NOMO-1 treated with DMSO at 0.1 percent for 48 hours (cell line): ENCODE measurements at regions not wholly inside any gene's neighbourhood (a gene's known extent, or its start where the extent isn't known, plus 50 kb on each side); places are given as distances from the start of the nearest gene placed in this dataset.
"Not testable (repeated sequence)": the region's sequence is repeated elsewhere in the genome, so short reads cannot be mapped to it uniquely, and the experiment has no call there.

Source experiments
- DNase-seq: peaks from one replicate; lab custom pipeline; 2025; ENCODE audit not compliant: unreplicated experiment; lab: John Stamatoyannopoulos, UW

GRCh38 chr13:61144301-61144700 lies 271.3 kb downstream of the PCDH20 start:
- DNase-seq = no peak

- DNase-seq = no peak
Observed at GRCh38 chr13:61142506-61142905, 273.1 kb downstream of the PCDH20 start.

- peak; percentile 32 for DNase-seq
Observed at GRCh38 chr13:61138857-61139256, 276.8 kb downstream of the PCDH20 start.

GRCh38 chr13:61136515-61136914 lies 279.1 kb downstream of the PCDH20 start:
- no peak for DNase-seq

GRCh38 chr13:61136093-61136492 lies 279.6 kb downstream of the PCDH20 start:
- DNase-seq = no peak

GRCh38 chr13:61135583-61135982 lies 280.1 kb downstream of the PCDH20 start:
- DNase-seq = no peak

GRCh38 chr13:61128850-61129645 lies 286.6 kb downstream of the PCDH20 start:
- no peak for DNase-seq

GRCh38 chr13:61123538-61124289 lies 291.9 kb downstream of the PCDH20 start:
- DNase-seq = no peak

- no peak for DNase-seq
Observed at GRCh38 chr13:61113140-61113658, 302.4 kb downstream of the PCDH20 start.

- no peak for DNase-seq
Observed at GRCh38 chr13:61111529-61111928, 304.1 kb downstream of the PCDH20 start.

- no peak for DNase-seq
Observed at GRCh38 chr13:61110732-61111131, 304.9 kb downstream of the PCDH20 start.

- DNase-seq = no peak
Observed at GRCh38 chr13:61109741-61110140, 305.9 kb downstream of the PCDH20 start.

GRCh38 chr13:61107989-61108388 lies 307.7 kb downstream of the PCDH20 start:
- no peak for DNase-seq

GRCh38 chr13:61095885-61096284 lies 319.8 kb downstream of the PCDH20 start:
- DNase-seq = no peak

GRCh38 chr13:61094865-61095264 lies 320.8 kb downstream of the PCDH20 start:
- DNase-seq = no peak

- DNase-seq = not testable (repeated sequence)
Observed at GRCh38 chr13:61089894-61090293, 325.8 kb downstream of the PCDH20 start.

- no peak for DNase-seq
Observed at GRCh38 chr13:61086087-61086486, 329.6 kb downstream of the PCDH20 start.

GRCh38 chr13:61084988-61085387 lies 330.7 kb downstream of the PCDH20 start:
- DNase-seq = no peak

GRCh38 chr13:61078976-61079770 lies 336.5 kb downstream of the PCDH20 start:
- DNase-seq = no peak

- peak; percentile 24 for DNase-seq
Observed at GRCh38 chr13:61052175-61052574, 363.5 kb downstream of the PCDH20 start.

GRCh38 chr13:61045251-61045650 lies 370.4 kb downstream of the PCDH20 start:
- no peak for DNase-seq
